ENCODE measurements at regions not wholly inside any gene's neighbourhood (a gene's known extent, or its start where the extent isn't known, plus 50 kb on each side); places are given as distances from the start of the nearest gene placed in this dataset.

- TF ChIP-seq CTCF (IDR thresholded peaks at IDR 0.05) (no peak), POLR2A (IDR thresholded peaks at IDR 0.05) (no peak)
- peaks cover 0 to 8% (median 0%) of the 10 kb centered on the region in 3 donors for H3K4me1 ChIP-seq
- H3K27me3 ChIP-seq: no peaks in the 10 kb centered on the region
- intact Hi-C loops (cut with DNase I): no loop called here
- DNase-seq: no peak
- H3K27ac ChIP-seq: peak overlapping the region in 2 of 4 donors; percentile 39 to 45
- no peaks in the 10 kb centered on the region for H3K9me3 ChIP-seq
- no peak overlapping the region for H3K4me3 ChIP-seq
- H3K36me3 ChIP-seq: no peaks in the 10 kb centered on the region
- WGBS, 2 donors: 56 to 79% methylated on average over 2 of the region's 2 CpGs
Measured at GRCh38 chr18:59788791-59789106, 91.5 kb upstream of the CCBE1 start.

- 33 to 45% methylated on average over 7 to 13 of the region's 13 CpGs for WGBS, 2 donors
- Histone ChIP-seq H3K27ac (peak overlapping the region in 2 of 4 donors; percentile 39 to 45), H3K36me3 (no peaks in the 10 kb centered on the region), H3K9me3 (no peaks in the 10 kb centered on the region), H3K4me3 (no peak overlapping the region), H3K4me1 (peaks cover 0 to 8% (median 0%) of the 10 kb centered on the region in 3 donors), H3K27me3 (no peaks in the 10 kb centered on the region)
- intact Hi-C loops (cut with DNase I): no loop called here
- no peak for TF ChIP-seq POLR2A (IDR thresholded peaks at IDR 0.05)
- no peak for TF ChIP-seq CTCF (IDR thresholded peaks at IDR 0.05)
- DNase-seq: no peak
Measured at GRCh38 chr18:59787998-59788790, 91.0 kb upstream of the CCBE1 start.

- Histone ChIP-seq H3K4me3 (no peak overlapping the region), H3K36me3 (no peaks in the 10 kb centered on the region), H3K27ac (no peak overlapping the region), H3K4me1 (peaks cover 0 to 8% (median 0%) of the 10 kb centered on the region in 3 donors), H3K27me3 (no peaks in the 10 kb centered on the region), H3K9me3 (no peaks in the 10 kb centered on the region)
- TF ChIP-seq CTCF (IDR thresholded peaks at IDR 0.05): no peak
- no peak for TF ChIP-seq POLR2A (IDR thresholded peaks at IDR 0.05)
- DNase-seq: no peak
- 49 to 51% methylated on average over 3 of the region's 3 CpGs for WGBS, 2 donors
- intact Hi-C loops (cut with DNase I): no loop called here
Measured at GRCh38 chr18:59784694-59785093, 87.5 kb upstream of the CCBE1 start.

GRCh38 chr18:59783138-59783537 lies 85.9 kb upstream of the CCBE1 start:
- Histone ChIP-seq H3K27ac (peak overlapping the region in 1 of 4 donors; percentile 17), H3K4me1 (peaks cover 0 to 3% (median 0%) of the 10 kb centered on the region in 3 donors), H3K36me3 (no peaks in the 10 kb centered on the region), H3K9me3 (no peaks in the 10 kb centered on the region), H3K4me3 (no peak overlapping the region), H3K27me3 (no peaks in the 10 kb centered on the region)
- 22 to 33% methylated on average over 5 of the region's 5 CpGs for WGBS, 2 donors
- TF ChIP-seq CTCF (IDR thresholded peaks at IDR 0.05): peak in 4 of 6 experiments; percentile 25 to 42 (median 36)
- no peak for TF ChIP-seq POLR2A (IDR thresholded peaks at IDR 0.05)
- no peak for DNase-seq
- intact Hi-C loops (cut with DNase I): no loop called here

DNA sequence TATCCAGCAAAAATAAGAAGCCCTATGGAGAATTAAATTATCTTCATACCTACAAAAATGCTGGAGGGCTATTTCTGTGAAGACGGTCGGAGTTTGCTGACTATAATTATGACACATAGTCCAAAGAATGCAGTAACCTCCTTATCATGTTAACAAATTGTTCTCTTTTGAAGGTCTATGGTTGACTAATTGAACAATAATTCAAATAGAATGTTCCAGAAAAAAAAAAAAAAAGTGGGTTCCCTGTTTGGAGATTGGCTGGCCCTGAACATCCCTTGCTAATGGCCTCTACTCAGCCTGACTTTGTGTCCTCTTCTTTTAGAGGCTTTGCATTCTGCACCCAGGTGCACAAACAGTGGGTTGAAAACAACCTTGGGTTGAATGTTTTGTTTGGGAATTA lies 82.8 kb upstream of the CCBE1 start:
- peak overlapping the region in 1 of 4 donors; percentile 7 for H3K27ac ChIP-seq
- no peak for TF ChIP-seq CTCF (IDR thresholded peaks at IDR 0.05)
- TF ChIP-seq POLR2A (IDR thresholded peaks at IDR 0.05): no peak
- no peaks in the 10 kb centered on the region for H3K9me3 ChIP-seq
- no peak overlapping the region for H3K4me3 ChIP-seq
- no peaks in the 10 kb centered on the region for H3K4me1 ChIP-seq
- 32 to 50% methylated on average over 2 of the region's 2 CpGs for WGBS, 2 donors
- H3K36me3 ChIP-seq: no peaks in the 10 kb centered on the region
- no peaks in the 10 kb centered on the region for H3K27me3 ChIP-seq
- intact Hi-C loops (cut with DNase I): no loop called here
- DNase-seq: no peak
